ENCODE measurements at regions not wholly inside any gene's neighbourhood (a gene's known extent, or its start where the extent isn't known, plus 50 kb on each side); places are given as distances from the start of the nearest gene placed in this dataset.

DNA sequence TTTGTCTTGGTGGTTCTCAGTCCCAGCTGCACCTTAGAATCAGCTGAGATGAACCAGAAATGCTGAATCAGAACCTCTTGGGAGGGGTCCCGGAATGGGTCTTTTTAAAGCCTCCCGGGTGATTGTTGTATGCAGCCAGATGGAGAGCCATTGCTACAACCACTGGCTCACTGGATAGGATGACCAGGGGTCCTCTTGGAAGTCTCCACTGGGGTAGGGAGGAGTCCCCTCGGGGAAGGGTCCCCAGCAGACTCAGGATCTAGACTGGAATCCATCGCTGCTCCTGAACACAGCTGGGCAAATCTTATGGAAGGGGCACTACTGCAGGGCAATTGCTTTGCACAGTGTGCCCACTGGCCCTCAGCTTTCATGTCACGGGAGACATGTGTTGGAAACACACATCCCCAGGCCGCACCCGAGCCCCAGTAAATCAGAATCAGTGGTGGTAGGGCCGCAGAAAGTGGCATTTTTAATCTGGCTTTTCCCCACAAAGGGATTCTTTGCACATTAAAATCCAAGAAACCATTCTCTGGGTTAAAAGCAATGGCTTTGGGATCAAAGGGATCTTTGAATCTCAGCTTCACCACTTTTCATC is 117.3 kb downstream of the IRX5 start:
- Histone ChIP-seq H3K27ac (ENCODE audit: insufficient read depth, low read length) (no peak overlapping the region), H3K4me1 (ENCODE audit: control insufficient read depth, extremely low read depth, insufficient read depth, low read length) (no peaks in the 10 kb centered on the region), H3K9me3 (ENCODE audit: control insufficient read depth, insufficient read depth, low read depth, low read length) (no peaks in the 10 kb centered on the region), H4K20me1 (ENCODE audit: control insufficient read depth, extremely low read depth, insufficient read depth, low read length) (no peaks in the 10 kb centered on the region), H3K36me3 (ENCODE audit: control insufficient read depth, insufficient read depth, low read length) (no peaks in the 10 kb centered on the region), H2AFZ (ENCODE audit: low read length) (no peak overlapping the region), H3K4me2 (ENCODE audit: extremely low read depth, insufficient read depth, low read length) (no peak overlapping the region), H3K27me3 (ENCODE audit: control insufficient read depth, insufficient read depth, low read length) (no peaks in the 10 kb centered on the region), H3K79me2 (ENCODE audit: control insufficient read depth, insufficient read depth, low read length) (no peaks in the 10 kb centered on the region), H3K9ac (ENCODE audit: insufficient read depth, low read length) (no peak overlapping the region), H3K4me3 (replicated peaks in 1 of 4; ENCODE audit: control extremely low read depth in 1 of 4, insufficient read depth in 1 of 4, low read depth in 3 of 4, low read length in 4 of 4) (no peak overlapping the region)
- no peak for DNase-seq (ENCODE audit: low read depth in 2 of 2)
- TF ChIP-seq, protein P1, sequence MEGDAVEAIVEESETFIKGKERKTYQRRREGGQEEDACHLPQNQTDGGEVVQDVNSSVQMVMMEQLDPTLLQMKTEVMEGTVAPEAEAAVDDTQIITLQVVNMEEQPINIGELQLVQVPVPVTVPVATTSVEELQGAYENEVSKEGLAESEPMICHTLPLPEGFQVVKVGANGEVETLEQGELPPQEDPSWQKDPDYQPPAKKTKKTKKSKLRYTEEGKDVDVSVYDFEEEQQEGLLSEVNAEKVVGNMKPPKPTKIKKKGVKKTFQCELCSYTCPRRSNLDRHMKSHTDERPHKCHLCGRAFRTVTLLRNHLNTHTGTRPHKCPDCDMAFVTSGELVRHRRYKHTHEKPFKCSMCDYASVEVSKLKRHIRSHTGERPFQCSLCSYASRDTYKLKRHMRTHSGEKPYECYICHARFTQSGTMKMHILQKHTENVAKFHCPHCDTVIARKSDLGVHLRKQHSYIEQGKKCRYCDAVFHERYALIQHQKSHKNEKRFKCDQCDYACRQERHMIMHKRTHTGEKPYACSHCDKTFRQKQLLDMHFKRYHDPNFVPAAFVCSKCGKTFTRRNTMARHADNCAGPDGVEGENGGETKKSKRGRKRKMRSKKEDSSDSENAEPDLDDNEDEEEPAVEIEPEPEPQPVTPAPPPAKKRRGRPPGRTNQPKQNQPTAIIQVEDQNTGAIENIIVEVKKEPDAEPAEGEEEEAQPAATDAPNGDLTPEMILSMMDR (conservative IDR thresholded peaks at IDR 0.05 in 1 of 2, IDR thresholded peaks at IDR 0.05 in 1 of 2; ENCODE audit: low read depth in 1 of 2, low read length in 2 of 2) = no peak
- TF ChIP-seq EZH2 (IDR thresholded peaks at IDR 0.05; ENCODE audit: low read length, missing control alignments) = no peak

DNA sequence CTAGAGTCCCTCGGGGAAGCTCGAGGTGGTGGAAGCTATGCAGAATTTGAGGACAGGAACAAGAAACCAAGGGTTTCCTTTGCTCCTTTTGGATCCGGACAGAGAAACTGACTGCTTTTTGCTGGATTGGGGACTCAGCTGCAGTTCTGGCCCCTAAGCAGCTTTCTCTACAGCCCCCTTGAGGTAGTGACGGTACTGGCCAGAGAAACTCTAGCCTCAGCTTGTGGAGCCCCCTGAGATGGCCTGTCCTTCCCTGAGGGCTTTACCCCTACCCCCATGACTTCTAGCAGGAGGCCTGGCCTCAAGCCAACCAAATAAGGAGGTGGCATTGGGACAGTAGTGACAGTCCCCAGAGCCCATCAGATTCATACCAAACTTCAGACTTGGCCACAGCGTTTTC is 118.1 kb downstream of the IRX5 start:
- Histone ChIP-seq H3K4me3 (replicated peaks in 1 of 4; ENCODE audit: control extremely low read depth in 1 of 4, insufficient read depth in 1 of 4, low read depth in 3 of 4, low read length in 4 of 4) (no peak overlapping the region), H4K20me1 (ENCODE audit: control insufficient read depth, extremely low read depth, insufficient read depth, low read length) (no peaks in the 10 kb centered on the region), H3K4me2 (ENCODE audit: extremely low read depth, insufficient read depth, low read length) (no peak overlapping the region), H3K36me3 (ENCODE audit: control insufficient read depth, insufficient read depth, low read length) (no peaks in the 10 kb centered on the region), H2AFZ (ENCODE audit: low read length) (no peak overlapping the region), H3K27me3 (ENCODE audit: control insufficient read depth, insufficient read depth, low read length) (no peaks in the 10 kb centered on the region), H3K9me3 (ENCODE audit: control insufficient read depth, insufficient read depth, low read depth, low read length) (no peaks in the 10 kb centered on the region), H3K9ac (ENCODE audit: insufficient read depth, low read length) (no peak overlapping the region), H3K79me2 (ENCODE audit: control insufficient read depth, insufficient read depth, low read length) (no peaks in the 10 kb centered on the region), H3K27ac (ENCODE audit: insufficient read depth, low read length) (no peak overlapping the region), H3K4me1 (ENCODE audit: control insufficient read depth, extremely low read depth, insufficient read depth, low read length) (no peaks in the 10 kb centered on the region)
- no peak for DNase-seq (ENCODE audit: low read depth in 2 of 2)
- no peak for TF ChIP-seq EZH2 (IDR thresholded peaks at IDR 0.05; ENCODE audit: low read length, missing control alignments)
- TF ChIP-seq, protein P1 (conservative IDR thresholded peaks at IDR 0.05 in 1 of 2, IDR thresholded peaks at IDR 0.05 in 1 of 2; ENCODE audit: low read depth in 1 of 2, low read length in 2 of 2) = no peak

DNA sequence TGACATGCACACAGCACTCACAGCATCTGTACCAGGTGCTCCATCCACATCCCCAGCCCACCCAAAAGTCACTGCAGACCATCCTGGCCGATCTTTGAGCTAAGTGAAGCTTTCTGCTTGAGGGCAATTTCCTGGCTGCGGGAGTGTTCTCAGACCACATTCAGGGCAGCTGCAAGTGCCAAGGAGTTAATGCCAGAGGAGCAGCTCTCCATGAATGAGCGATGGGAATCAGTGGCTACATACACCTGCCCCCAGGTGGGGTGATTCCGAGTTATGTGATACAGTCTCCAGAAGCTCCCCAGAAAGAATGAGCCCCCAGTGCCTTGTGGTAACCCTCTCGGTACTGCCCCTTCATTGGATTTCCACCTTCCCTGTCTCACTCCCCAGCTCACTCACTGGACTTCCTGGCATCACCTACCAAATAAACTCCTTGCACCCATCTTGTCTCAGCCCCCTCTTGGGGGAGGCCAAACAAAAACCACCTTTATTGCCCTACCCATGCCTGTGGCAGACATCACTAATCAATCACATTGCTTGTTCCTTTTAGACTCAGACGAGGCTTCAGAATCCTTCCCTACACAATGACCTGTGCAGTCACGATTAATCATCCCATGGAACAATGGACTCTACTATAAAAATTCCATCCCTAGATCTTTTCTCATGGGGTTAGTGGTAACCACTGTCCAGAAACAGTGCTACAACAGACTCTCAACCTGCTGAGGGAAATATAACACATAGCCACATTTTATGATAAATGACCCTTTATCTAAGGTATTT is 121.1 kb downstream of the IRX5 start:
- no peaks in the 10 kb centered on the region for H4K20me1 ChIP-seq (ENCODE audit: control insufficient read depth, extremely low read depth, insufficient read depth, low read length)
- no peak overlapping the region for H3K4me2 ChIP-seq (ENCODE audit: extremely low read depth, insufficient read depth, low read length)
- H3K9ac ChIP-seq (ENCODE audit: insufficient read depth, low read length) = no peak overlapping the region
- H3K79me2 ChIP-seq (ENCODE audit: control insufficient read depth, insufficient read depth, low read length) = no peaks in the 10 kb centered on the region
- no peak overlapping the region for H2AFZ ChIP-seq (ENCODE audit: low read length)
- no peak overlapping the region for H3K27ac ChIP-seq (ENCODE audit: insufficient read depth, low read length)
- H3K4me3 ChIP-seq (replicated peaks in 1 of 4; ENCODE audit: control extremely low read depth in 1 of 4, insufficient read depth in 1 of 4, low read depth in 3 of 4, low read length in 4 of 4) = no peak overlapping the region
- no peaks in the 10 kb centered on the region for H3K27me3 ChIP-seq (ENCODE audit: control insufficient read depth, insufficient read depth, low read length)
- no peaks in the 10 kb centered on the region for H3K36me3 ChIP-seq (ENCODE audit: control insufficient read depth, insufficient read depth, low read length)
- TF ChIP-seq EZH2 (IDR thresholded peaks at IDR 0.05; ENCODE audit: low read length, missing control alignments) = no peak
- TF ChIP-seq, protein P1 (conservative IDR thresholded peaks at IDR 0.05 in 1 of 2, IDR thresholded peaks at IDR 0.05 in 1 of 2; ENCODE audit: low read depth in 1 of 2, low read length in 2 of 2) = no peak
- no peaks in the 10 kb centered on the region for H3K9me3 ChIP-seq (ENCODE audit: control insufficient read depth, insufficient read depth, low read depth, low read length)
- H3K4me1 ChIP-seq (ENCODE audit: control insufficient read depth, extremely low read depth, insufficient read depth, low read length) = no peaks in the 10 kb centered on the region
- no peak for DNase-seq (ENCODE audit: low read depth in 2 of 2)

Data from fibroblast of lung (primary cell).